NB4 (cell line): ENCODE measurements at regions not wholly inside any gene's neighbourhood (a gene's known extent, or its start where the extent isn't known, plus 50 kb on each side); places are given as distances from the start of the nearest gene placed in this dataset.

Source experiments
- POLR2A ChIP-seq: IDR thresholded peaks from 2 replicates; pipeline ENCODE4 v1.6.1; 2011; ENCODE audit warnings: mild to moderate bottlenecking; ENCODE audit not compliant: insufficient read length; ENCODE audit errors: extremely low read depth
- TF ChIP-seq, protein P1 (sequence below): IDR thresholded peaks from one replicate; pipeline ENCODE4 v1.5.1; 2012; ENCODE audit warnings: low read depth, low read length

DNA sequence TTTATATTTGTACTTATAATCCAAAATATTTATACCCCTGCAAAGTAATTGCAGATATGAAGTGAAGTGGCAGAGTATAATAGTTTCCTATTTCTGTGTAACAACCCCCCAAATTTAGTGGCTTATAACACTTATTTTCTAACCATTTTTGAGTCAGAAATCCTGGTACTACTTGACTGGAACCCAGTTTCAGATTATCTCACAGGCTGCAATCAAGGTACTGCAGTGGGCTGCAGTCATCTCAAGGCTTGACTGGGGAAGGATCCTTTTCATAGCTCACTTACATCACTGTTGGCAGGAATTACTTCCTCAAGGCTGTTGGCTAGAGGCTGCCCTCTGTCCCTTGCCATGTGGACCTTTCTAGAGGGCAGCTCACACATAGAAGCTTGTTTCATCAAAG, 558.2 kb upstream of the PKDCC start:
- TF ChIP-seq, protein P1, sequence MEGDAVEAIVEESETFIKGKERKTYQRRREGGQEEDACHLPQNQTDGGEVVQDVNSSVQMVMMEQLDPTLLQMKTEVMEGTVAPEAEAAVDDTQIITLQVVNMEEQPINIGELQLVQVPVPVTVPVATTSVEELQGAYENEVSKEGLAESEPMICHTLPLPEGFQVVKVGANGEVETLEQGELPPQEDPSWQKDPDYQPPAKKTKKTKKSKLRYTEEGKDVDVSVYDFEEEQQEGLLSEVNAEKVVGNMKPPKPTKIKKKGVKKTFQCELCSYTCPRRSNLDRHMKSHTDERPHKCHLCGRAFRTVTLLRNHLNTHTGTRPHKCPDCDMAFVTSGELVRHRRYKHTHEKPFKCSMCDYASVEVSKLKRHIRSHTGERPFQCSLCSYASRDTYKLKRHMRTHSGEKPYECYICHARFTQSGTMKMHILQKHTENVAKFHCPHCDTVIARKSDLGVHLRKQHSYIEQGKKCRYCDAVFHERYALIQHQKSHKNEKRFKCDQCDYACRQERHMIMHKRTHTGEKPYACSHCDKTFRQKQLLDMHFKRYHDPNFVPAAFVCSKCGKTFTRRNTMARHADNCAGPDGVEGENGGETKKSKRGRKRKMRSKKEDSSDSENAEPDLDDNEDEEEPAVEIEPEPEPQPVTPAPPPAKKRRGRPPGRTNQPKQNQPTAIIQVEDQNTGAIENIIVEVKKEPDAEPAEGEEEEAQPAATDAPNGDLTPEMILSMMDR: no peak
- TF ChIP-seq POLR2A: no peak
